HG03175 (cell line): ENCODE measurements at regions not wholly inside any gene's neighbourhood (a gene's known extent, or its start where the extent isn't known, plus 50 kb on each side); places are given as distances from the start of the nearest gene placed in this dataset.

ENCODE experiments used
- ATAC-seq: cut with Tn5 transposase; IDR thresholded peaks from one replicate; pipeline ENCODE4 v1.9.1; 2021; ENCODE audit warnings: mild to moderate bottlenecking, moderate library complexity; ENCODE audit not compliant: unreplicated experiment

DNA sequence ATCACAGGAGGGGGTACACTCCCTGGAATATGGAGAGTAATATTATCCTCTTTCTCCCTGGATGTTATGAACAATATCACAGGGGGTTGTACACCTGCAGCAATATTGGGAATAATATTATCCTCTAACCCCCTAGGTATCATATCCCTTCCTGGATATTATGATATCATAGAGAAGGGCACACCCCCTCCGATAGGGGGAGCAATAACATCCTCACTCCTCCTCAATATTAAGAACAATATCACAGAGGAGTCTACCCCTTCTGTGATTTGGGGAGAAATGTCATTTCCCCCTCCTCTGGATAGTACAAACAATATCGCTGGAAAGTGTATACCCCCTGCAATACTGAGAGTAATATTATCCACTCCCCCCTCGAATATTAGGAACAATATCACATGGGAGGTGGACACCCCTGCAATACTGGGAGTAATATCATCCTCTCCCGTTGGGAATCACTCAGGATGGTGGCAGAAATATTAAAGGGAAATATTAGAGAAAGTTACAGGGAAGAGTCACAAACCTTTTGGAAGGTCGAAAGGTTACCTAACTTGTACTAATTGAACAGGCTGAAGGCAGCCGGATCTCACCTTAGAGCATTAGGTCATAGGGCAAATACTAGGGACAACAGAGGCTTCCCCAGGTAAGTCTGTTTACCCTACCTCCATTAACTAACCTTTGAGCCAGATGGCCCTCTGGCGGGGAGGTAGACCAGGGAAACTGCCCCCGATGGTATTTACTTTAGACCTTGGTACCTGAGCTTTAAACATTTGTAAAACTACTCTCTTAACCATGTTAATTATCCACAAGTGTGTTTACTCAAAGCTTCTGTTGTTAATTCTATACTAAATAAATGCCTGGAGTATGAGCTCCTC, 57.5 kb upstream of the FREM1 start:
- ATAC-seq = no peak

GRCh38 chr9:14962193-14962882, 52.1 kb upstream of the FREM1 start:
- no peak for ATAC-seq

DNA sequence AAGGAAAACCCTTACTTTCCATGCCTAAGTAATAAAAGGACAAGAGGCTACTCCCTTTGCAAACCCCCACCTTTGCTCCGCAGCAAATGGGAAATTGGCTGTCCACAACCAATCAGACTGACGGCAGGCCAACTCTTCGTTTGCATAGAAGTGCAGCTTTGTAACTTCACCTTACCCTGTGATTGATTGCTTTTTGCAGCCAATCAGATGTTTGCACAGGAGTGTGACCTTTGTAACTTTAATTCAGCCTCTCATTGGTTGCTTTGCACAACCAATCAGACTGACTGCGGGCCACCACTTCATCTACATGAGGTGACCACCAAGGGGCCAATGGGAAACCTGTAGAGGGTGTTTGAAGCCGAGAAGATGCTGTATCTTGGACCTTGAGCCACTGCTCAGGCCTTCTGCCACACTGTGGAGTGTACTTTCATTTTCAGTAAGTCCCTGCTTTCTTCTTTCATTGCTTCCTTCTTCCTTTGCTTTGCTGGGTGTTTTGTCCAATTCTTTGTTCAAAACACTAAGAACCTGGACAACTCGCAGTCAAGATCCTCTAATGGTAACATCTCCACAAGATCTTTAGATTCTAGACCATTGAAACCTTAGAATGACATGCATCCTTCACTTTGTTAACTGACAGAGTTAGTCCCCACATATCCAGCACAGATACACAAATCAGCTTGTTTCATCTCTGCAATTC, 51.3 kb upstream of the FREM1 start:
- ATAC-seq = no peak

DNA sequence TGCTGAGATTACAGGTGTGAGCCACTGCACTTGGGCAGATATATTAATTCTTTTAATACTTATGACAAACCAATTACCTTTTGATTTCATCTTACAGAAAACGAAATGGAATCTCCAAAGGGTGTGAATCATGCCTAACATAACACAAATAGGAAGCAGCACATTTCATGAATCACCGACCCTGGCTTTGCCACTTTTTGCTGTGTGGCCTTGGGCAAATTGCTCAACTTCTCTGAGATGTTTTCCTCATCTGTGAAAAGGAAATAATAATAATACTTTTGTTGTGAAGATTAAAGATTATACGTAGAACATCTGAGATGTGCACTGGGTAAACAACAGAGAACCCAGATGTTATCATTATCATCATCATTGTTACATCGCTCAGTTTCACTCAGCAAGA, 50.7 kb upstream of the FREM1 start:
- no peak for ATAC-seq
